SU-DHL-6 (cell line): ENCODE measurements at regions not wholly inside any gene's neighbourhood (a gene's known extent, or its start where the extent isn't known, plus 50 kb on each side); places are given as distances from the start of the nearest gene placed in this dataset.

Experiments
- H2AFZ ChIP-seq: fragments of 200-600 bp; sonication (generic); 2 replicates; pipeline ENCODE4 v1.6.1; 2014; ENCODE audit warnings: low read depth, mild to moderate bottlenecking, moderate library complexity, mixed read lengths, antibody characterized with exemption, low read length; ENCODE audit not compliant: severe bottlenecking
- H3F3A ChIP-seq: fragments of 200-600 bp; shearing (Covaris generic); 2 replicates; pipeline ENCODE4 v1.6.0; 2016; ENCODE audit warnings: antibody characterized with exemption, mild to moderate bottlenecking; ENCODE audit not compliant: insufficient read depth
- H3K27ac ChIP-seq: fragments of 200-600 bp; sonication (generic); 2 replicates; pipeline ENCODE4 v1.5.1; 2016; ENCODE audit warnings: low read depth, mild to moderate bottlenecking, low read length, moderate library complexity, mixed read lengths
- H3K27me3 ChIP-seq: fragments of 200-600 bp; sonication (generic), shearing (Covaris generic); 2 replicates; pipeline ENCODE4 v1.6.0; 2014; ENCODE audit warnings: mild to moderate bottlenecking, low read length
- H3K36me3 ChIP-seq: fragments of 200-600 bp; sonication (generic); 2 replicates; pipeline ENCODE4 v1.6.1; 2014; ENCODE audit warnings: mild to moderate bottlenecking, low read length, mixed read lengths
- H3K4me2 ChIP-seq: fragments of 300-600, 200-600 bp; shearing (Covaris generic), sonication (generic); 2 replicates; pipeline ENCODE4 v1.6.0; 2014; ENCODE audit warnings: low read length, low read depth, mild to moderate bottlenecking; ENCODE audit not compliant: poor library complexity, severe bottlenecking
- H3K4me3 ChIP-seq: fragments of 200-600 bp; sonication (generic); 2 replicates; pipeline ENCODE4 v1.5.1; 2014; ENCODE audit warnings: antibody characterized with exemption, low read length, mild to moderate bottlenecking, mixed read lengths; ENCODE audit not compliant: insufficient read depth, poor library complexity, severe bottlenecking
- H3K79me2 ChIP-seq: fragments of 200-600 bp; sonication (generic); 2 replicates; pipeline ENCODE4 v1.6.1; 2014; ENCODE audit warnings: mild to moderate bottlenecking, low read length, moderate library complexity; ENCODE audit not compliant: insufficient read depth
- H3K9ac ChIP-seq: fragments of 200-600 bp; sonication (generic); 2 replicates; pipeline ENCODE4 v1.7.0; 2014; ENCODE audit warnings: mild to moderate bottlenecking, low read length
- H3K9me2 ChIP-seq: fragments of 200-600 bp; sonication (generic); replicated peaks from 2 replicates; pipeline ENCODE4 v1.6.1; 2014; ENCODE audit warnings: low read length; ENCODE audit not compliant: insufficient read depth
- H3K9me3 ChIP-seq: fragments of 200-600 bp; sonication (generic); 2 replicates; pipeline ENCODE4 v1.6.1; 2014; ENCODE audit warnings: low read length, mixed read lengths; ENCODE audit not compliant: insufficient read depth
- H4K20me1 ChIP-seq: fragments of 200-600 bp; sonication (generic); 2 replicates; pipeline ENCODE4 v1.6.1; 2014; ENCODE audit warnings: low read depth, mild to moderate bottlenecking, antibody characterized with exemption, low read length, moderate library complexity, mixed read lengths
- CTCF ChIP-seq: fragments of 200-600 bp; sonication (generic); IDR thresholded peaks from one replicate; pipeline ENCODE4 v1.5.1; 2017; ENCODE audit warnings: antibody characterized with exemption, mild to moderate bottlenecking, low read length, moderate library complexity; ENCODE audit not compliant: insufficient read depth, poor library complexity, severe bottlenecking
- EZH2phosphoT487 ChIP-seq: fragments of 200-600 bp; sonication (generic), shearing (Covaris generic); conservative IDR thresholded peaks from 2 replicates; pipeline ENCODE4 v1.6.1; 2018; ENCODE audit warnings: mild to moderate bottlenecking, antibody characterized with exemption, low read length, moderate library complexity, mixed read lengths

DNA sequence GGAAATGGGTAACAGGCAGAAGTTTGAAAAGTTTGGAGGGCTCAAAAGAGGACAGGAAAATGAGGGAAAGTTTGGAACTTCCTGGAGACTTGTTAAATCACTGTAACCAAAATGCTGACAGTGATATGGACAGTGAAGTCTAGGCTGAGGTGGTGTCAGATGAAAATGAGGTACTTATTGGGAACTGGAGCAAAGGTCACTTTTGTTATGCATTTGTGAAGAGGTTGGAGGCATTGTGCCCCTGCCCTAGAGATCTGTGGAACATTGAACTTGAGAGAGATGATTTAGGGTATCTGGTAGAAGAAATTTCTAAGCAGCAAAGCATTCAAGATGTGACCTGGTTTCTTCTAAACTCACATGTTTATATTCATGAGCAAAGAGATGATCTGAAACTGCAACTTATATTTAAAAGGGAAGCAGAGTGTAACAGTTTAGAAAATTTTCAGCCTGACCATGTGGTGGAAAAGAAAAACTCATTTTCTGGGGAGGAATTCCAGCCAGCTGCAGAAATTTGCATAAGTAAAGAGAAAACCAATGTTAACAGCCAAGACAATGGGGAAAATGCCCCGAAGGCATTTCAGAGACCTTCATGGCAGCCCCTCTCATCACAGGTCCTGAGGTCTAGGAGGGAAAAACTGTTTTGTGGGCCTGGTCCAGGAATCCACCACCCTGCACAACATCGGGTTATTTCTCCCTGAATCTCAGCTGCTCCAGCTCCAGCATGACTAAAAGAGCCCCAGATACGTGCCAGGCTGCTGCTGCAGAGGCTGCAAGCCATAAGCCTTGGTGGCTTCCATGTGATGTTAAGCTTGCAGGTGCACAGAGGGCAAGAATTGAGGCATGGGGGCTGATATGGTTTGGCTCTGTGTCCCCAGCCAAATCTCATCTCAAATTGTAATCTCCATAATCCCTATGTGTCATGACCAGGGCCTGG is 632.5 kb upstream of the GNPDA2 start:
- Histone ChIP-seq H3K4me2 (no peak overlapping the region), H3K36me3 (no peaks in the 10 kb centered on the region), H3K9ac (no peak overlapping the region), H4K20me1 (no peaks in the 10 kb centered on the region), H3K27me3 (no peaks in the 10 kb centered on the region), H3K79me2 (no peaks in the 10 kb centered on the region), H3K27ac (no peak overlapping the region), H3K9me2 (no peaks in the 10 kb centered on the region), H3K9me3 (no peaks in the 10 kb centered on the region), H3K4me3 (no peak overlapping the region), H3F3A (no peaks in the 10 kb centered on the region), H2AFZ (no peak overlapping the region)
- no peak for TF ChIP-seq EZH2phosphoT487
- no peak for TF ChIP-seq CTCF

DNA sequence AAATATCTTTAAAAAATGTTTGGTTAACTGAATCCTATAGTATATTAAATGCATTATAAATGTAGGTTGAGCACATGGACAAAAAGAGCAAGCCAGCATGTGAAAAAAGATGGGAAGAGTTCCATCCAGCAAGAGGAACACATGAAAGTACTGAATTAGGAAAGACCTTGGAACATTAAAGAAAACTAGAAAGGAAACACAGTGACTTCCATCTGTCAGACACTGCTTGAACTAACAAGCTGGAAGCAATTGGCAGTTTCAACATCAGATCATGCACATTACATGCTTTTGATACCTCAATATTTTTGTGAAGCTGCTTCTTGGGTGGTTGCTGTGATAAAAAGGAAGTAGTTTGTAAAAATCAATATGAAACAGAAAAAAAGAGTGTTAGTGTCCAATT is 626.8 kb upstream of the GNPDA2 start:
- Histone ChIP-seq H3K9me3 (no peaks in the 10 kb centered on the region), H3K9me2 (no peaks in the 10 kb centered on the region), H3K36me3 (no peaks in the 10 kb centered on the region), H3F3A (no peaks in the 10 kb centered on the region), H3K4me3 (no peak overlapping the region), H3K79me2 (no peaks in the 10 kb centered on the region), H4K20me1 (no peaks in the 10 kb centered on the region), H3K27ac (no peak overlapping the region), H3K4me2 (no peak overlapping the region), H3K9ac (no peak overlapping the region), H3K27me3 (no peaks in the 10 kb centered on the region), H2AFZ (no peak overlapping the region)
- no peak for TF ChIP-seq CTCF
- TF ChIP-seq EZH2phosphoT487: no peak

DNA sequence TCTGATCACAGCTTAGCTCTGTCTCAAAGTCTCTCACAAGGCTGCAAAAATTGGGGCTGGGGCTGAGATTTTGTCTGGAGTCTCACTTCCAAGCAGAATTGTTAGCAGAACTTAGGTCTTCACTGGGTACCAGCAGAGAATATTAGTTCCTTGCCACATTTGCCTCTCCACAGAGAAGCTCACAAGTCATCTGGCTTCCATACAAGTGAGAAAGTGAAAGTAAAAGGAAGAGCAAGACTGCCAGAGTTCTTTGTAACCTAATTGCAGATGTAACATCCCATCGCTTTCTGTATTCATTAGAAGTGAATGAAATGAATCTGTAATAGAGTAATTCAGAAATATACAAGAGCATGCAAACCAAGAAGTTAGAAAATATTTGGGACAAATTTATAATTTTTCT is 624.1 kb upstream of the GNPDA2 start:
- H3K9ac ChIP-seq: no peak overlapping the region
- no peak overlapping the region for H2AFZ ChIP-seq

More for the DNA sequence above, 624.1 kb upstream of the GNPDA2 start:
- H3K9me2 ChIP-seq: no peaks in the 10 kb centered on the region
- no peaks in the 10 kb centered on the region for H3F3A ChIP-seq
- H3K9me3 ChIP-seq: no peaks in the 10 kb centered on the region
- H3K27me3 ChIP-seq: no peaks in the 10 kb centered on the region
- no peak for TF ChIP-seq EZH2phosphoT487
- no peak for TF ChIP-seq CTCF
- no peaks in the 10 kb centered on the region for H4K20me1 ChIP-seq
- no peaks in the 10 kb centered on the region for H3K79me2 ChIP-seq
- H3K4me3 ChIP-seq: no peak overlapping the region
- H3K27ac ChIP-seq: no peak overlapping the region
- no peaks in the 10 kb centered on the region for H3K36me3 ChIP-seq
- H3K4me2 ChIP-seq: no peak overlapping the region
